MM.1S (cell line): ENCODE measurements at regions not wholly inside any gene's neighbourhood (a gene's known extent, or its start where the extent isn't known, plus 50 kb on each side); places are given as distances from the start of the nearest gene placed in this dataset.

Experiments used
- DNase-seq: peaks from one replicate; pipeline ENCODE4 v3.0.0-alpha.2; 2015
- H2AFZ ChIP-seq: fragments of 300-600 bp; sonication (generic); 2 replicates; pipeline ENCODE4 v1.6.0; 2016; ENCODE audit warnings: antibody characterized with exemption, low read length
- H3F3A ChIP-seq: fragments of 300-600 bp; sonication (generic); 2 replicates; pipeline ENCODE4 v1.6.1; 2016; ENCODE audit warnings: mild to moderate bottlenecking, antibody characterized with exemption, low read length, moderate library complexity, mixed read lengths; ENCODE audit not compliant: insufficient read depth
- H3K27ac ChIP-seq: fragments of 300-600 bp; sonication (generic); 2 replicates; pipeline ENCODE4 v1.5.1; 2016; ENCODE audit warnings: mild to moderate bottlenecking, low read length
- H3K27me3 ChIP-seq: fragments of 300-600 bp; sonication (generic); replicated peaks from 2 replicates; pipeline ENCODE4 v1.6.0; 2016; ENCODE audit warnings: low read length; ENCODE audit not compliant: insufficient read depth
- H3K36me3 ChIP-seq: fragments of 300-600 bp; sonication (generic); replicated peaks from 2 replicates; pipeline ENCODE4 v1.6.1; 2016; ENCODE audit warnings: mild to moderate bottlenecking, low read length, mixed read lengths; ENCODE audit not compliant: insufficient read depth
- H3K4me1 ChIP-seq: fragments of 300-600 bp; sonication (generic); 2 replicates; pipeline ENCODE4 v1.6.1; 2016; ENCODE audit warnings: low read length, mixed read lengths
- H3K4me2 ChIP-seq: fragments of 300-600 bp; sonication (generic); 2 replicates; pipeline ENCODE4 v1.6.0; 2016; ENCODE audit warnings: low read depth, low read length
- H3K4me3 ChIP-seq: fragments of 300-600 bp; sonication (generic); 2 replicates; pipeline ENCODE4 v1.5.1; 2016; ENCODE audit warnings: low read length, mixed read lengths
- H3K79me2 ChIP-seq: fragments of 300-600 bp; sonication (generic); 2 replicates; pipeline ENCODE4 v1.6.1; 2016; ENCODE audit warnings: mixed run types, low read length, mixed read lengths
- H3K9ac ChIP-seq: fragments of 300-600 bp; sonication (generic); 2 replicates; pipeline ENCODE4 v1.6.1; 2016; ENCODE audit warnings: low read length, mixed read lengths
- H3K9me2 ChIP-seq: fragments of 300-600 bp; sonication (generic); replicated peaks from 2 replicates; pipeline ENCODE4 v1.6.1; 2016; ENCODE audit warnings: mild to moderate bottlenecking, low read length, mixed read lengths; ENCODE audit not compliant: insufficient read depth
- H3K9me3 ChIP-seq: fragments of 300-600 bp; sonication (generic); replicated peaks from 2 replicates; pipeline ENCODE4 v1.6.1; 2016; ENCODE audit warnings: mild to moderate bottlenecking, low read length, mixed read lengths; ENCODE audit not compliant: insufficient read depth
- H4K20me1 ChIP-seq: fragments of 300-600 bp; sonication (generic); 2 replicates; pipeline ENCODE4 v1.6.1; 2016; ENCODE audit warnings: mild to moderate bottlenecking, low read length, moderate library complexity, mixed read lengths; ENCODE audit not compliant: insufficient read depth
- EZH2 ChIP-seq: fragments of 300-600 bp; sonication (generic); optimal IDR thresholded peaks from 2 replicates; pipeline ENCODE3; 2017; ENCODE audit warnings: low read depth, mild to moderate bottlenecking, antibody characterized with exemption, low read length, mixed read lengths
- EZH2phosphoT487 ChIP-seq: fragments of 300-600 bp; sonication (generic); IDR thresholded peaks from 2 replicates; pipeline ENCODE4 v1.6.1; 2018; ENCODE audit warnings: antibody characterized with exemption, low read length
- TF ChIP-seq, protein P1 (sequence below): fragments of 300-600 bp; sonication (generic); IDR thresholded peaks from 2 replicates; pipeline ENCODE4 v1.5.1; 2016; ENCODE audit warnings: antibody characterized with exemption, low read length, mixed read lengths

DNA sequence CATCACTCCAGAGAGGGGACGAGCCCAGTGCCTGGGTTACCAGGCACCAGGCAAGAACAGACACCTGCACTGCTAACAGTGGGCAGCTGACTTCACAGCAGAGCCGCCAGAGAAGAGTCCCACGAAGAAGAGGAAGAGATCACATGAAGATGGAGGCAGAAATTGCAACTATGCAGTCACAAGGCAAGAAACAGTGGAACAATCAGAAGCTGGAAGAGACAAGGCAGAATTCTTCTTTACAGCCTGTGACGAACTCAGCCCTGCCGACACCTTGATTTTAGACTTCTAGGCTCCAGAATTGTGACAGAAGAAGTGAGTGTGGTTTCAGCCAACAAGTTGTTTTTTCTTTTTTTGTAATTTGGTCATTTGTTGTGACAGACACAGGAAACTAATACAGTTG, 59.2 kb downstream of the IL12A start:
- TF ChIP-seq EZH2 (no peak), EZH2phosphoT487 (no peak)
- TF ChIP-seq, protein P1, sequence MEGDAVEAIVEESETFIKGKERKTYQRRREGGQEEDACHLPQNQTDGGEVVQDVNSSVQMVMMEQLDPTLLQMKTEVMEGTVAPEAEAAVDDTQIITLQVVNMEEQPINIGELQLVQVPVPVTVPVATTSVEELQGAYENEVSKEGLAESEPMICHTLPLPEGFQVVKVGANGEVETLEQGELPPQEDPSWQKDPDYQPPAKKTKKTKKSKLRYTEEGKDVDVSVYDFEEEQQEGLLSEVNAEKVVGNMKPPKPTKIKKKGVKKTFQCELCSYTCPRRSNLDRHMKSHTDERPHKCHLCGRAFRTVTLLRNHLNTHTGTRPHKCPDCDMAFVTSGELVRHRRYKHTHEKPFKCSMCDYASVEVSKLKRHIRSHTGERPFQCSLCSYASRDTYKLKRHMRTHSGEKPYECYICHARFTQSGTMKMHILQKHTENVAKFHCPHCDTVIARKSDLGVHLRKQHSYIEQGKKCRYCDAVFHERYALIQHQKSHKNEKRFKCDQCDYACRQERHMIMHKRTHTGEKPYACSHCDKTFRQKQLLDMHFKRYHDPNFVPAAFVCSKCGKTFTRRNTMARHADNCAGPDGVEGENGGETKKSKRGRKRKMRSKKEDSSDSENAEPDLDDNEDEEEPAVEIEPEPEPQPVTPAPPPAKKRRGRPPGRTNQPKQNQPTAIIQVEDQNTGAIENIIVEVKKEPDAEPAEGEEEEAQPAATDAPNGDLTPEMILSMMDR: no peak
- no peak for DNase-seq

DNA sequence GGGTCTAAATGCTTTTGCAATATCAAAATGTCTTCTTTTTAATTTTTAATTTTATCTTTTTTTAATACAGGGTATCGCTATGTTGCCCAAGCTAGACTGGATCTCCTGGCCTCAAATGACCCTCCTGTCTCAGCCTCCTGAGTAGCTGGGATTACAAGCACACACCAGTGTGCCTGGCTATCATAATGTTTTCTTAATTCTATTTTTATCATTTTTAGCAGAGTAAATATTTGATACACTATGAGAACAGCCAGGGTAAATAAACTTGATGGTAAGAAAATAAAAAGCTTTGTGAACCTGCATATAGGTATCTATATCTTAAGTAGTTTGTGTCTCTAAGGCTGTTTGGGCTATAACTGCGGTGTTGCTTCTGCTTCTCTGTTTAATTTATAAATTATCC, 60.4 kb downstream of the IL12A start:
- no peak overlapping the region for H3K4me2 ChIP-seq
- DNase-seq: no peak
- H2AFZ ChIP-seq: no peak overlapping the region
- H3K36me3 ChIP-seq: no peaks in the 10 kb centered on the region
- no peaks in the 10 kb centered on the region for H3K27me3 ChIP-seq
- no peaks in the 10 kb centered on the region for H3K9me3 ChIP-seq
- TF ChIP-seq EZH2 (no peak), EZH2phosphoT487 (no peak)
- TF ChIP-seq, protein P1: no peak
- no peak overlapping the region for H3K27ac ChIP-seq
- no peak overlapping the region for H3K4me3 ChIP-seq
- no peaks in the 10 kb centered on the region for H3K9me2 ChIP-seq
- no peaks in the 10 kb centered on the region for H3K79me2 ChIP-seq
- no peaks in the 10 kb centered on the region for H3K4me1 ChIP-seq
- H3F3A ChIP-seq: no peaks in the 10 kb centered on the region
- H3K9ac ChIP-seq: no peak overlapping the region
- H4K20me1 ChIP-seq: no peaks in the 10 kb centered on the region

More for the DNA sequence above, 59.2 kb downstream of the IL12A start:
- no peak overlapping the region for H3K9ac ChIP-seq
- no peaks in the 10 kb centered on the region for H3K4me1 ChIP-seq
- H3K36me3 ChIP-seq: no peaks in the 10 kb centered on the region
- no peak overlapping the region for H3K27ac ChIP-seq
- no peaks in the 10 kb centered on the region for H4K20me1 ChIP-seq
- H3K27me3 ChIP-seq: no peaks in the 10 kb centered on the region
- no peaks in the 10 kb centered on the region for H3K79me2 ChIP-seq
- no peaks in the 10 kb centered on the region for H3K9me2 ChIP-seq
- H3F3A ChIP-seq: no peaks in the 10 kb centered on the region
- no peak overlapping the region for H3K4me2 ChIP-seq
- H3K9me3 ChIP-seq: no peaks in the 10 kb centered on the region
- H3K4me3 ChIP-seq: no peak overlapping the region
- no peak overlapping the region for H2AFZ ChIP-seq

DNA sequence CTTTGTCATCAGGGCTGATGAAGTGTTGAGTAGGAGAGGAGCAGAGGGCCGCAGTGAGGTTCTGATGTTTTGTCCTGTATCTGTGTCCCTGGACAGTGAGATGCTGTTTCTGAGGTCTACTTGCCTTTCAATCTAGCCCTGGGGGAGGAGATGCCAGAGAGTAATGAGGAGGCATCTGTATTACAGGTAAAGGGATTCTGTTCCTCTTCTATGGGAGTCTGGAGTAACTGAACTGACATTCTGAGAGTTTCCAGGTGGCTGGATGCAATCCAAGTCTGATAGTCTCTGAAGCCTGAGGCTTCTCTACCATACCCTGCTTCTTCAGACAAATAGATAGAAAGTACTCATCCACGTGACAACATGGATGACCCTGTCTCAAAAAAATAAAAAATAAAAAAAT, 60.9 kb downstream of the IL12A start:
- H4K20me1 ChIP-seq: no peaks in the 10 kb centered on the region
- no peaks in the 10 kb centered on the region for H3K9me3 ChIP-seq
- TF ChIP-seq EZH2 (no peak), EZH2phosphoT487 (no peak)
- TF ChIP-seq, protein P1: no peak
- H3K4me2 ChIP-seq: no peak overlapping the region
- no peak overlapping the region for H2AFZ ChIP-seq
- DNase-seq: no peak
- no peaks in the 10 kb centered on the region for H3K4me1 ChIP-seq
- no peaks in the 10 kb centered on the region for H3K79me2 ChIP-seq
- H3F3A ChIP-seq: no peaks in the 10 kb centered on the region
- no peaks in the 10 kb centered on the region for H3K36me3 ChIP-seq
- H3K27ac ChIP-seq: no peak overlapping the region
- H3K4me3 ChIP-seq: no peak overlapping the region
- no peaks in the 10 kb centered on the region for H3K27me3 ChIP-seq
- H3K9me2 ChIP-seq: no peaks in the 10 kb centered on the region
- no peak overlapping the region for H3K9ac ChIP-seq

DNA sequence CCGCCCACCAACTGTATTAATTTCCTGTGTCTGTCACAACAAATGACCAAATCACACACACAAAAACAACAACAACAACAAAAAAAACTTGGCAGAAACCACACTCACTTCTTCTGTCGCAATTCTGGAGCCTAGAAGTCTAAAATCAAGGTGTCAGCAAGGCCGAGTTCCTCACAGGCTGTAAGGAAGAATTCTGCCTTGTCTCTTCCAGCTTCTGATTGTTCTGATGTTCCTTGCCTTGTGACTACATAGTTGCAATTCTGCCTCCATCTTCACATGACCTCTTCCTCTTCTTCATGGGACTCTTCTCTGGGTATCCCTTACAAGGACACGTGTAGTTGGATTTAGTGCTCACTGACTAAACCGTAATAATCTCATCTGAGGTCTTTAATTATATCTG, 61.4 kb downstream of the IL12A start:
- no peak overlapping the region for H3K4me2 ChIP-seq
- no peaks in the 10 kb centered on the region for H4K20me1 ChIP-seq
- no peak overlapping the region for H3K4me3 ChIP-seq
- H3K9me2 ChIP-seq: no peaks in the 10 kb centered on the region
- H3K4me1 ChIP-seq: no peaks in the 10 kb centered on the region
- no peaks in the 10 kb centered on the region for H3F3A ChIP-seq
- H3K36me3 ChIP-seq: no peaks in the 10 kb centered on the region
- H3K27me3 ChIP-seq: no peaks in the 10 kb centered on the region
- no peak overlapping the region for H2AFZ ChIP-seq
- H3K27ac ChIP-seq: no peak overlapping the region
- no peak for DNase-seq
- TF ChIP-seq EZH2 (no peak), EZH2phosphoT487 (no peak)
- TF ChIP-seq, protein P1: no peak
- no peaks in the 10 kb centered on the region for H3K79me2 ChIP-seq
- no peaks in the 10 kb centered on the region for H3K9me3 ChIP-seq
- no peak overlapping the region for H3K9ac ChIP-seq
